HCT116 (cell line): ENCODE measurements at regions not wholly inside any gene's neighbourhood (a gene's known extent, or its start where the extent isn't known, plus 50 kb on each side); places are given as distances from the start of the nearest gene placed in this dataset.

Source experiments
- ATAC-seq: fragments of 200-7000 bp; cut with Tn5 transposase; 2 replicates; pipeline ENCODE4 v1.9.1; 2020; ENCODE audit warnings: mild to moderate bottlenecking, moderate library complexity
- BruUV-seq: library from RNA; stranded (reverse); fragments of 400-500 nt; replicated peaks from 2 replicates; lab custom pipeline; 2021; lab: Mats Ljungman, UMichigan
- CTCF ChIA-PET: fragments of 300-600 bp; sonication (Branson Sonifier 250); formaldehyde crosslinking; loops from one replicate; lab custom pipeline; 2021; ENCODE audit warnings: antibody characterized with exemption; lab: Charles Lee
- POLR2A ChIA-PET: fragments of 300-600, 350-600 bp; sonication (Branson Sonifier 250); formaldehyde crosslinking; loops from one replicate; lab custom pipeline; 2021; ENCODE audit warnings: antibody characterized with exemption; lab: Charles Lee
- RAD21 ChIA-PET, 2 experiments: fragments of 300-600 bp; sonication (Branson Sonifier 250); formaldehyde crosslinking; loops; one replicate each; lab custom pipeline; 2023; ENCODE audit warnings: low total read pairs in 2 of 2; ENCODE audit not compliant: uncharacterized antibody in 2 of 2, unreplicated experiment in 2 of 2, low non-redundant PET in 1 of 2; lab: Charles Lee
- DNase-seq: peaks from one replicate; pipeline ENCODE4 v3.0.0-alpha.2; 2010; ENCODE audit warnings: low read depth, low spot score
- H2AFZ ChIP-seq: fragments of 200-600 bp; shearing (Covaris generic), sonication (generic); 2 replicates; pipeline ENCODE4 v1.6.1; 2017; ENCODE audit warnings: low read depth, mixed run types, mixed read lengths, antibody characterized with exemption, low read length; ENCODE audit not compliant: poor library complexity, severe bottlenecking
- H3K27ac ChIP-seq: 2 replicates; pipeline ENCODE4 v1.5.1; 2012; ENCODE audit warnings: low read depth, low read length
- H3K27me3 ChIP-seq: fragments of 200-600 bp; sonication (generic); 2 replicates; pipeline ENCODE4 v1.6.1; 2016; ENCODE audit warnings: mixed run types, low read length, mixed read lengths; ENCODE audit not compliant: insufficient read depth
- H3K36me3 ChIP-seq, 2 experiments: fragments of 200-500 bp in 1 of 2; fragments of 200-600 bp in 1 of 2; sonication (Bioruptor generic) in 1 of 2; sonication (generic) in 1 of 2; 2 replicates each; pipeline versions ENCODE4 v1.5.1 to v1.6.1; 2014 to 2016; ENCODE audit warnings: low read length in 2 of 2, inconsistent platforms in 1 of 2, mixed read lengths in 1 of 2, mixed run types in 1 of 2; ENCODE audit not compliant: insufficient read depth in 2 of 2, control insufficient read depth in 1 of 2
- H3K4me1 ChIP-seq, 2 experiments: fragments of 200-600 bp in 1 of 2; sonication (generic) in 1 of 2; 2 replicates each; pipeline versions ENCODE4 v1.5.1 to v1.6.1; 2012 to 2017; ENCODE audit warnings: low read length in 2 of 2, inconsistent platforms in 1 of 2, mild to moderate bottlenecking in 1 of 2, mixed read lengths in 1 of 2, mixed run types in 1 of 2, moderate library complexity in 1 of 2; ENCODE audit not compliant: insufficient read depth in 2 of 2, control insufficient read depth in 1 of 2
- H3K4me2 ChIP-seq: fragments of 200-600 bp; sonication (generic); 2 replicates; pipeline ENCODE4 v1.6.1; 2017; ENCODE audit warnings: mixed run types, low read length, mixed read lengths
- H3K4me3 ChIP-seq, 2 experiments: fragments of 200-600 bp in 1 of 2; sonication (generic) in 1 of 2; replicated peaks in 1 of 2; 2 replicates each; pipeline ENCODE4 v1.5.1; 2011 to 2016; ENCODE audit warnings: low read length in 2 of 2, control low read depth in 1 of 2, low read depth in 1 of 2, mild to moderate bottlenecking in 1 of 2, mixed read lengths in 1 of 2, mixed run types in 1 of 2
- H3K79me2 ChIP-seq: fragments of 200-600 bp; sonication (generic); 2 replicates; pipeline ENCODE4 v1.6.1; 2017; ENCODE audit warnings: mild to moderate bottlenecking, mixed run types, low read length, moderate library complexity, mixed read lengths; ENCODE audit not compliant: insufficient read depth
- H3K9ac ChIP-seq: fragments of 200-600 bp; sonication (generic); 2 replicates; pipeline ENCODE4 v1.6.1; 2016; ENCODE audit warnings: low read length, mixed read lengths
- H3K9me2 ChIP-seq: fragments of 200-600 bp; sonication (generic), shearing (Covaris generic); 2 replicates; pipeline ENCODE4 v1.6.1; 2017; ENCODE audit warnings: mixed run types, mild to moderate bottlenecking, moderate library complexity; ENCODE audit not compliant: insufficient read depth
- H3K9me3 ChIP-seq, 2 experiments: fragments of 200-500 bp in 1 of 2; fragments of 200-600 bp in 1 of 2; sonication (Bioruptor generic) in 1 of 2; sonication (generic) in 1 of 2; 2 replicates each; pipeline ENCODE4 v1.6.1; 2014 to 2017; ENCODE audit warnings: low read length in 2 of 2, mixed read lengths in 2 of 2, inconsistent platforms in 1 of 2, low read depth in 1 of 2, mild to moderate bottlenecking in 1 of 2, mixed run types in 1 of 2, moderate library complexity in 1 of 2; ENCODE audit not compliant: control insufficient read depth in 1 of 2, insufficient read depth in 1 of 2
- H4K20me1 ChIP-seq: fragments of 200-600 bp; sonication (generic), shearing (Covaris generic); 2 replicates; pipeline ENCODE4 v1.6.1; 2017; ENCODE audit warnings: mixed run types, mild to moderate bottlenecking, moderate library complexity; ENCODE audit not compliant: insufficient read depth
- ATF3 ChIP-seq: IDR thresholded peaks from 2 replicates; pipeline ENCODE4 v1.6.1; 2012
- CBX3 ChIP-seq: IDR thresholded peaks from 2 replicates; pipeline ENCODE4 v1.6.1; 2012; ENCODE audit warnings: low read depth
- CTCF ChIP-seq, 3 experiments: fragments of 200-600 bp in 1 of 3; sonication (generic) in 1 of 3; IDR thresholded peaks in 2 of 3; conservative IDR thresholded peaks in 1 of 3; 2 replicates each; pipeline ENCODE4 v1.5.1; 2012 to 2017; ENCODE audit warnings: low read depth in 2 of 3, low read length in 2 of 3, antibody characterized with exemption in 1 of 3, borderline replicate concordance in 1 of 3, control low read depth in 1 of 3, mild to moderate bottlenecking in 1 of 3, mixed read lengths in 1 of 3, mixed run types in 1 of 3, moderate library complexity in 1 of 3; ENCODE audit not compliant: insufficient read depth in 1 of 3
- EGR1 ChIP-seq: IDR thresholded peaks from 2 replicates; pipeline ENCODE4 v1.6.1; 2012; ENCODE audit warnings: low read depth
- ELF1 ChIP-seq: IDR thresholded peaks from 2 replicates; pipeline ENCODE4 v1.6.1; 2012; ENCODE audit warnings: low read depth, borderline replicate concordance
- EZH2 ChIP-seq: fragments of 200-600 bp; sonication (generic); IDR thresholded peaks from 2 replicates; pipeline ENCODE4 v1.6.1; 2017; ENCODE audit warnings: antibody characterized with exemption, mixed run types
- EZH2phosphoT487 ChIP-seq: fragments of 200-600 bp; IDR thresholded peaks from 2 replicates; pipeline ENCODE4 v1.6.1; 2018; ENCODE audit warnings: antibody characterized with exemption, borderline replicate concordance
- FOSL1 ChIP-seq: IDR thresholded peaks from 2 replicates; pipeline ENCODE4 v1.6.1; 2012; ENCODE audit warnings: low read depth
- MAX ChIP-seq: IDR thresholded peaks from 2 replicates; pipeline ENCODE4 v1.6.1; 2012
- POLR2A ChIP-seq: IDR thresholded peaks from 2 replicates; pipeline ENCODE4 v1.7.0; 2011; ENCODE audit warnings: borderline replicate concordance; ENCODE audit not compliant: insufficient read depth, insufficient read length; ENCODE audit errors: extremely low read depth
- RAD21 ChIP-seq: IDR thresholded peaks from 2 replicates; pipeline ENCODE4 v1.6.1; 2012; ENCODE audit warnings: low read depth, mild to moderate bottlenecking
- SP1 ChIP-seq: IDR thresholded peaks from 2 replicates; pipeline ENCODE4 v1.6.1; 2012; ENCODE audit warnings: low read depth
- SRF ChIP-seq: IDR thresholded peaks from 2 replicates; pipeline ENCODE4 v1.6.1; 2012; ENCODE audit warnings: low read depth
- TCF7L2 ChIP-seq: IDR thresholded peaks from 2 replicates; pipeline ENCODE4 v1.7.0; 2011; ENCODE audit warnings: borderline replicate concordance, inconsistent platforms; ENCODE audit not compliant: insufficient read depth, insufficient read length; ENCODE audit errors: extremely low read depth
- ZBTB33 ChIP-seq: IDR thresholded peaks from 2 replicates; pipeline ENCODE4 v1.6.1; 2011; ENCODE audit warnings: mild to moderate bottlenecking, low read length, moderate library complexity; ENCODE audit not compliant: insufficient replicate concordance; ENCODE audit errors: extremely low read depth
- ZFX ChIP-seq: fragments of 450-650 bp; IDR thresholded peaks from 2 replicates; pipeline ENCODE4 v1.6.1; 2017
- ZNF274 ChIP-seq: fragments of 200-500 bp; sonication (Bioruptor generic); IDR thresholded peaks from 2 replicates; pipeline ENCODE4 v1.6.1; 2014; ENCODE audit warnings: mild to moderate bottlenecking, low read depth, low read length, inconsistent platforms
- intact Hi-C: fragments of 100-400 bp; cut with micrococcal nuclease; formaldehyde crosslinking; loops from 2 replicates; pipeline ENCODE4 v1.10.0; 2022

GRCh38 chr15:39216816-39217215, 364.1 kb upstream of the THBS1 start:
- no peaks in the 10 kb centered on the region for H3K9me2 ChIP-seq
- no peak overlapping the region for H3K9ac ChIP-seq
- H3K36me3 ChIP-seq = no peaks in the 10 kb centered on the region
- H3K9me3 ChIP-seq = no peaks in the 10 kb centered on the region
- no TSS peak for BruUV-seq
- no peak for DNase-seq
- POLR2A ChIA-PET = no interaction called here
- peaks cover 12 to 22% of the 10 kb centered on the region in 2 experiments for H3K4me1 ChIP-seq
- H3K27me3 ChIP-seq = no peaks in the 10 kb centered on the region
- no peaks in the 10 kb centered on the region for H4K20me1 ChIP-seq
- CTCF ChIA-PET = no interaction called here
- intact Hi-C loops = no loop called here
- no peak for ATAC-seq
- H3K4me3 ChIP-seq = no peak overlapping the region
- H2AFZ ChIP-seq = no peak overlapping the region
- no peak overlapping the region for H3K4me2 ChIP-seq
- H3K27ac ChIP-seq = no peak overlapping the region
- TF ChIP-seq TCF7L2 (no peak), MAX (no peak), EZH2phosphoT487 (no peak), SRF (no peak), CBX3 (no peak), ZNF274 (no peak), ZFX (no peak), FOSL1 (no peak), EZH2 (no peak), POLR2A (no peak), RAD21 (no peak), ATF3 (no peak), CTCF (IDR thresholded peaks at IDR 0.05 in 2 of 3, conservative IDR thresholded peaks at IDR 0.05 in 1 of 3; ENCODE audit: borderline replicate concordance in 1 of 3, insufficient read depth in 1 of 3, low read depth in 2 of 3, low read length in 2 of 3) (no peak), SP1 (no peak), ZBTB33 (no peak), ELF1 (no peak), EGR1 (no peak)
- RAD21 ChIA-PET = no interaction called here
- no peaks in the 10 kb centered on the region for H3K79me2 ChIP-seq
